ENCODE measurements at regions not wholly inside any gene's neighbourhood (a gene's known extent, or its start where the extent isn't known, plus 50 kb on each side); places are given as distances from the start of the nearest gene placed in this dataset.

GRCh38 chr16:6616746-6617145 lies 715.9 kb upstream of the RBFOX1 start:
- Histone ChIP-seq H3K36me3 (ENCODE audit: control insufficient read depth, insufficient read depth, low read length) (no peaks in the 10 kb centered on the region), H3K9ac (ENCODE audit: insufficient read depth, low read length) (no peak overlapping the region), H2AFZ (ENCODE audit: low read length) (no peak overlapping the region), H3K27ac (ENCODE audit: insufficient read depth, low read length) (no peak overlapping the region), H3K4me2 (ENCODE audit: extremely low read depth, insufficient read depth, low read length) (no peak overlapping the region), H3K9me3 (ENCODE audit: control insufficient read depth, insufficient read depth, low read depth, low read length) (no peaks in the 10 kb centered on the region), H3K4me3 (replicated peaks in 1 of 4; ENCODE audit: control extremely low read depth in 1 of 4, insufficient read depth in 1 of 4, low read depth in 3 of 4, low read length in 4 of 4) (no peak overlapping the region), H3K79me2 (ENCODE audit: control insufficient read depth, insufficient read depth, low read length) (no peaks in the 10 kb centered on the region), H3K4me1 (ENCODE audit: control insufficient read depth, extremely low read depth, insufficient read depth, low read length) (no peaks in the 10 kb centered on the region), H3K27me3 (ENCODE audit: control insufficient read depth, insufficient read depth, low read length) (no peaks in the 10 kb centered on the region), H4K20me1 (ENCODE audit: control insufficient read depth, extremely low read depth, insufficient read depth, low read length) (no peaks in the 10 kb centered on the region)
- TF ChIP-seq EZH2 (IDR thresholded peaks at IDR 0.05; ENCODE audit: low read length, missing control alignments) (no peak), CTCF (conservative IDR thresholded peaks at IDR 0.05 in 1 of 2, IDR thresholded peaks at IDR 0.05 in 1 of 2; ENCODE audit: low read depth in 1 of 2, low read length in 2 of 2) (no peak)
- DNase-seq (ENCODE audit: low read depth in 2 of 2): no peak

GRCh38 chr16:6615636-6616035 lies 717.0 kb upstream of the RBFOX1 start:
- no peaks in the 10 kb centered on the region for H3K79me2 ChIP-seq (ENCODE audit: control insufficient read depth, insufficient read depth, low read length)
- H2AFZ ChIP-seq (ENCODE audit: low read length): no peak overlapping the region
- H3K4me3 ChIP-seq (replicated peaks in 1 of 4; ENCODE audit: control extremely low read depth in 1 of 4, insufficient read depth in 1 of 4, low read depth in 3 of 4, low read length in 4 of 4): no peak overlapping the region
- H3K4me2 ChIP-seq (ENCODE audit: extremely low read depth, insufficient read depth, low read length): no peak overlapping the region
- H3K27me3 ChIP-seq (ENCODE audit: control insufficient read depth, insufficient read depth, low read length): no peaks in the 10 kb centered on the region
- no peaks in the 10 kb centered on the region for H3K4me1 ChIP-seq (ENCODE audit: control insufficient read depth, extremely low read depth, insufficient read depth, low read length)
- TF ChIP-seq EZH2 (IDR thresholded peaks at IDR 0.05; ENCODE audit: low read length, missing control alignments) (no peak), CTCF (conservative IDR thresholded peaks at IDR 0.05 in 1 of 2, IDR thresholded peaks at IDR 0.05 in 1 of 2; ENCODE audit: low read depth in 1 of 2, low read length in 2 of 2) (no peak)
- H3K9me3 ChIP-seq (ENCODE audit: control insufficient read depth, insufficient read depth, low read depth, low read length): no peaks in the 10 kb centered on the region
- no peak for DNase-seq (ENCODE audit: low read depth in 2 of 2)
- H3K9ac ChIP-seq (ENCODE audit: insufficient read depth, low read length): no peak overlapping the region
- no peaks in the 10 kb centered on the region for H3K36me3 ChIP-seq (ENCODE audit: control insufficient read depth, insufficient read depth, low read length)
- H4K20me1 ChIP-seq (ENCODE audit: control insufficient read depth, extremely low read depth, insufficient read depth, low read length): no peaks in the 10 kb centered on the region
- H3K27ac ChIP-seq (ENCODE audit: insufficient read depth, low read length): no peak overlapping the region

- no peak for DNase-seq (ENCODE audit: low read depth in 2 of 2)
- TF ChIP-seq CTCF (conservative IDR thresholded peaks at IDR 0.05 in 1 of 2, IDR thresholded peaks at IDR 0.05 in 1 of 2; ENCODE audit: low read depth in 1 of 2, low read length in 2 of 2): no peak
- no peak for TF ChIP-seq EZH2 (IDR thresholded peaks at IDR 0.05; ENCODE audit: low read length, missing control alignments)
Measured at GRCh38 chr16:6611535-6611934, 721.1 kb upstream of the RBFOX1 start.

More at GRCh38 chr16:6611535-6611934, 721.1 kb upstream of the RBFOX1 start:
- H3K4me2 ChIP-seq (ENCODE audit: extremely low read depth, insufficient read depth, low read length): no peak overlapping the region
- no peaks in the 10 kb centered on the region for H4K20me1 ChIP-seq (ENCODE audit: control insufficient read depth, extremely low read depth, insufficient read depth, low read length)
- H3K79me2 ChIP-seq (ENCODE audit: control insufficient read depth, insufficient read depth, low read length): no peaks in the 10 kb centered on the region
- H3K4me3 ChIP-seq (replicated peaks in 1 of 4; ENCODE audit: control extremely low read depth in 1 of 4, insufficient read depth in 1 of 4, low read depth in 3 of 4, low read length in 4 of 4): no peak overlapping the region
- H3K9ac ChIP-seq (ENCODE audit: insufficient read depth, low read length): no peak overlapping the region
- no peak overlapping the region for H2AFZ ChIP-seq (ENCODE audit: low read length)
- no peaks in the 10 kb centered on the region for H3K9me3 ChIP-seq (ENCODE audit: control insufficient read depth, insufficient read depth, low read depth, low read length)
- no peak overlapping the region for H3K27ac ChIP-seq (ENCODE audit: insufficient read depth, low read length)
- H3K27me3 ChIP-seq (ENCODE audit: control insufficient read depth, insufficient read depth, low read length): no peaks in the 10 kb centered on the region
- H3K4me1 ChIP-seq (ENCODE audit: control insufficient read depth, extremely low read depth, insufficient read depth, low read length): no peaks in the 10 kb centered on the region
- H3K36me3 ChIP-seq (ENCODE audit: control insufficient read depth, insufficient read depth, low read length): no peaks in the 10 kb centered on the region

Measured in fibroblast of lung (primary cell).